ENCODE measurements at regions not wholly inside any gene's neighbourhood (a gene's known extent, or its start where the extent isn't known, plus 50 kb on each side); places are given as distances from the start of the nearest gene placed in this dataset.

DNA sequence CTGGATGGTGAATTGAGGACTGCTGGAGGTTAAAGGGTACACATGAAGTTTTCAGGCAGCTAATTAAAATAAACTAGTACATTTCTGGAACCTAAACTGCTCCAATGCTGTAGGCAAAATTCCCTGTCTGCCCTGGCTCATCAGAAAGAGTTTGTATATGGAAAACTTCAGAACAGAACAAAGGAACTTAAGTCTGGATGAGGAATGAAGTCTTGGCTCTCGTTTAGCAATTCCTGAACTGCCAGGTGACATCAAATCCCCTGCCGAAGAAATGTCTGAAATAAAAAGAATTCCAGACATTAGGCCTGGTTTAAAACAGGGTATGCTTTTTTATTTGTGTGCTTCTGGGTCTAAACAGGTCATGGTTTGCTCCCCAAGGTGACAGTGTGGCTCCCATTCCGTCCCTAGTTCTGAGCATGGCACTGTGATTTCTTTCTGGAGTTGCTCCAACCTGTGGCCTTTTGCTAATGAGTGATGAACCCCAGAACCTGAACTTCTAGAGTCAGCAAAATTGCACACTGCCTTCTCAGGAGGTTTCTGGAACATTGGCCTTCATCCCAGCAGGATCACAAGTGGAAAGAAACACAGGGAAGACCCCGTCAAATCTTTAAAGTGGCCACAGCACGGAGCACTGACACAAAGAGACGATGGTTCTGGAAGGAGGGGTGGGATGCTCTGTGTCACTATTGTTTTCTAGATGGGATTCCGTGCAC is 129.4 kb upstream of the NAA20 start:
- DNase-seq (ENCODE audit: low spot score) = no peak
- in situ Hi-C loops (cut with HindIII; ENCODE audit: low sequenced_read_pairs) = no loop called here

DNA sequence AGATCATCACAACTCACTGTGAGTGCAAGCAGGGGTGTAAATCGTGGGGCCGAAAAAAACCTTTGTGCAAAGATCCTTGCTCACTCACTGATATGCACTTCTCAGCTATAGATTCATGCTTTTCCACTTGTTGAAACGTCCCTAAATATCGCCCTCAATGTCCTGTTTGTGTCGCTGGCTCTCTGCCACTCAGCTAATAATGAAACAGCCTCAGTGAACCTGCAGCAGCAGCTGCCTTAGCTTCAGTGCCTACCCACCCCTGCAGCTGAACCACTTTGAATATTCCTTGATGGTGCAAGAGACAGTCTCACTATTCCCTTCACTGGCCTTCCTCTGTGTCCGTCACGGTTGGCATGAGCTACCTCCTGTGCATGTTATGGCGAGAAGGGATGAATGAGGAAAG is 128.9 kb upstream of the NAA20 start:
- DNase-seq (ENCODE audit: low spot score) = peak; percentile 3
- in situ Hi-C loops (cut with HindIII; ENCODE audit: low sequenced_read_pairs) = no loop called here

DNA sequence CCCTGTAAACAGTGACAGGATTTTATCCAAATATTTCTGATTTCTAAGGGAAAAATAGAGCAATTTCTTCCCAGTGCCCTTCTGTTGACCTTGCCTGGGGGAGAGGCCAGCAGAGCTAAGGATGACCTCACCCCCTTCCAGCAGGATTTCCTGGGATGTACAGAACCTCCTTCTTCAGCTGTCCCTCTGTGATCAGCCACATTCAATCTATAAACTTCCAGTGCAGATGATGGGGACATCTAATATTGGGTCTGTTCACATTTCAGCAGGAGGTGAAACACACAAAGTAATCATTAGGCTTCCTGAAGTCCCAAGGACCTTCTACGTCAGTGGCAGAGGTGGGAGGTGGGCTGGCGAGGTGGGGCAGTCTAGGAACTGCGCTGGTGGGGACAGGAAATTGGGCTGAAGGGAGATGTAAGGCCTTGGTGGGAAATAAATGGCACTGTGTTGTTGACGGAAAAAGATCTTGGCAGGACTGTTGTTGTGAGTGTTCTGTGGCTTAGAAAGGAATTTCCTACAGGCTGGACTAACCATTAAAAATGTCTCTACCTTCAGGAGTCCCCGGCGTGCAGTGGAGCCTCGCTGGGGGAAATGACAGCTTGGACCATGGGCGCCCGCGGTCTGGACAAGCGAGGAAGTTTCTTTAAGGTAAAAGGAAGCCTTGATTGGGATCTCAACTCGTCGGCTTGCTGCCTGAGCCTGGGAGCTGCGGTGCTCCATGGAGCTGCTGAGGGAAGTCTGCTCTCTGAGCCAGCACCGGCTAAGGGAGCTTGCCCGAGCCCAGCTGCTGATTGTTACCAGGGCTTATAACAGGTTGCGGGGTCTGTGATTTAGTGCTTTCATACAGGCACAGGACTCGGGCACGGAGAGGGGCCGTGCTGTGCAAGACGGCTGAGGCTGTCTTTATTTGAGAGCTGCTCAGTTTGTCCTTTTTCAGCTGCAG is 127.9 kb upstream of the NAA20 start:
- in situ Hi-C loops (cut with HindIII; ENCODE audit: low sequenced_read_pairs) = no loop called here
- no peak for DNase-seq (ENCODE audit: low spot score)

DNA sequence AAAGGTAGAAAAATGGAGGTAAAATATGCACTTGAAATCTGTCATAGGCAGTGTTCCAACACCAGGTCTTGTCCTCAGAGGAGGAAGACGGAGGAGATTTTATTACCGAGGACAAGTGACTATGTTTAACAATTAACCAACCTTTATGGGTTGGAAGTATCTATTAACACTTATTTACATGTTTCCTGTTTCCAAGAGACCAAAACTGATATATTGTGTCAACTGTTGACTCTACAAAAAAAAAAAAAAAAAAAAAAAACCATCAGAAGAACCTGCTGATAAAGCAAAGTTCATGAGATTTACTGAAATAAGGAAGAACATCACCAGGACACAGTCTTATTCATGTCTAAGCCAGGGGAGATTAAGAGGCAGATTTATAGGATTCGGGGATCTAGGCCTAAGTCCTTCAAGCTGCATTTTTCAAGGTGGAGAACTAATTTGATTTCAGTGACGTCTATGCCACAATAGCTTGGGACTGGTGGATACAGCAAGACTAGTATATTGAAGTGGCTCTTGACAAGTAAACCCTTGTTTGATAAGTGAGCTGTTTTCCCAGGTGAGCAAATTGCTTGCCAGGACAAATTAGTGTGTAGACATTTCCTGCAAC is 126.6 kb upstream of the NAA20 start:
- DNase-seq (ENCODE audit: low spot score) = no peak
- in situ Hi-C loops (cut with HindIII; ENCODE audit: low sequenced_read_pairs) = no loop called here

DNA sequence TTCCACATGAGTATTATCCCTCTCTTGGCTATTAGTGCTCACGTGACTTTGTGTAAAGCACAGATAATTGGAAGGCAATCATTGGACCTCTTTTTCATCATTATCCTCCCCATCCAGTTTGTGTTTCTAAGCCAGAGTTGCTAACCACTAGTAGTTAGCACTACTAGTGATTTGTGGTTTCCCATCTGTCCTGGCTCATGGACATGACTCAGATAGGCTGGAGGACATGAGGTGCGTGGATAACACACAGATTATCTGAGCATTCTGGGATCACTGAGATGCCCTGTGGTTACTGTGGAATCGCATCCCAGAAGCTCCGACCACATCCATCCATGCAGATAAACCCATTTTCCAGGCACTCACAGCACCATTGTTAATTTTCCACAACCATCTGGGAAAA is 123.8 kb upstream of the NAA20 start:
- in situ Hi-C loops (cut with HindIII; ENCODE audit: low sequenced_read_pairs) = no loop called here
- no peak for DNase-seq (ENCODE audit: low spot score)

DNA sequence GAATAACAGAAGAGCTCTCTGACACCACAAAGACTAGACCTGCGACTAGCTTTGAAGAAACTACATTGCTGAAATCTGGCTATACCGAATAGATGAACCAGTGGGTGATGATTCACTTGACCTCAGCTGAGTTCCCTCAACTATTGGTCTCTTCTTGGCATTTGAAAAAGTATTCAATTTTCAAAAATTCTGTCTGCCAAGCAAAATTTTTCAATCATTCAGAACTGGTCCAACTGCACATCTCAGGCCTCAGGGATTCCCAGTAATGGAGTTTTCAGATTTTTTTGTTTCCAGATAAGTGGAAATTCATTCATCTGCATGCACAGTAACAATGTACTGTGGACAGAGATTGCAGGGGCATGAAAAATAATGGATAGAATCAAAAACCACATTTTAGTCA is 121.4 kb upstream of the NAA20 start:
- in situ Hi-C loops (cut with HindIII; ENCODE audit: low sequenced_read_pairs) = no loop called here
- no peak for DNase-seq (ENCODE audit: low spot score)

DNA sequence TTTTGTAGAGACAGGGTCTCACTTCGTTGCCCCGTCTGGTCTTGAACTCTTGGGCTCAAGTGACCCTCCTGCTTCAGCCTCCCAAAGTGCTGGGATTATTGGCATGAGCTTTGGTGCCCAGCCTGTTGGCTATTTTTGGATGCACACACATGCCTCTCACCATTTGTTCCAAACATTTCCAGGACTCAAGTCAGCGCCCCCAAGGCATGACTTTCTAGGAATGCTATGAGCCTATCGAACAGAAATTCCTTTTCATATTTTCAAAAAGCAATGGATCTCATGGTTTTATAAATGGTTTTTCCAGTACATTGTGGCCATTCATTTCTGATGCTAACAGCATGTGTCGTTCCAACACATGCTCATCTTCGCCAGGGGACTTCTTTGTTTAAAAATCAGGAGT is 119.3 kb upstream of the NAA20 start:
- in situ Hi-C loops (cut with HindIII; ENCODE audit: low sequenced_read_pairs) = no loop called here
- no peak for DNase-seq (ENCODE audit: low spot score)

DNA sequence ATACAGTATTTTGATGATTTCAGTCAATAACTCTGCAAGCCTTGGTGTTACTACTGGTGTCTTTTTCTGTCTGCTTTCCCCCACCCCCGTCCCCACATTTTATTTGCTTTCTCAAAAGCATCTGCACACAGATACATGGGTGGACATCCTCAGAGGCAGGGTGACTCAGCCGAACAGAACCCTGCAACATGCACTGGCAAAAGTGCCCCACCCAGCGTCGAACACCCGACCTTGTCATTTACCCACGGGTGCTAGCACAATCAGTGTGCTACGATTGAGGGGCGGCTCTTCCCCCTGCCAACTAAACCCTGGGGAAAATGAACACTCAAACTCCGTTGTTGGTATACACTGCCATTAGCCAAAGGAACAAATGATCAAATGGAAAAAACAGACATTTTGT is 115.9 kb upstream of the NAA20 start:
- no peak for DNase-seq (ENCODE audit: low spot score)
- in situ Hi-C loops (cut with HindIII; ENCODE audit: low sequenced_read_pairs) = no loop called here

DNA sequence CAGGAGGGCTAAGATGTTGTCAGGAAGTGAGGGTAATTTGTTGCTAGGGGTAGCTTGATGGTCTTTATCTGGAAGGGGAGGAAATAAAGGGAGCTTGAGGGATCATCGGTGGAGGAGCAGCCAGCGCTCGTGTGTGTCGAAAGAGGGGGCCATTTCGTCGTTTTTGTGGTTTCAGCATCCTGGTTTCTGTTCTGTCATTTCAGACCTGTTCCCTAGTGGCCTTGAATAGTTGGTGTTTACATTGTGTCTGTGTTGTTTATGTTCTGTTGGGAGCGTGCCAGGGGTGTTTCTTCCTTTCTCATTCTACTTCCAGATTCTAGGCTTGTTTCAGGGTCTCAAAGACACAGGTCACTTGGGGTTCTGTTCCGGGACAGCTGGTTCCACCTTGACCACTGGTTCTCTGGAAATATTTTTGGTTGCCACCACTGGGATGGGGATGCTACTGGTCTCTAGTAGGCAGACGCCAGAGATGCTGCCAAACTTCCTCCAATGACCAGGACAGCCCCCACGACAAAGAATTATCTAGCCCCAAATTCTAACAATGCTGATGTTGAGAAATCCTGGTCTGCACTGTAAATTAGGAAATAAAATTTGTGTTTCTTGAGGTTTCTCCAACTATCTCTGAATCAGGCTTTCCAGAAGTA is 113.9 kb upstream of the NAA20 start:
- in situ Hi-C loops (cut with HindIII; ENCODE audit: low sequenced_read_pairs) = no loop called here
- DNase-seq (ENCODE audit: low spot score) = no peak

DNA sequence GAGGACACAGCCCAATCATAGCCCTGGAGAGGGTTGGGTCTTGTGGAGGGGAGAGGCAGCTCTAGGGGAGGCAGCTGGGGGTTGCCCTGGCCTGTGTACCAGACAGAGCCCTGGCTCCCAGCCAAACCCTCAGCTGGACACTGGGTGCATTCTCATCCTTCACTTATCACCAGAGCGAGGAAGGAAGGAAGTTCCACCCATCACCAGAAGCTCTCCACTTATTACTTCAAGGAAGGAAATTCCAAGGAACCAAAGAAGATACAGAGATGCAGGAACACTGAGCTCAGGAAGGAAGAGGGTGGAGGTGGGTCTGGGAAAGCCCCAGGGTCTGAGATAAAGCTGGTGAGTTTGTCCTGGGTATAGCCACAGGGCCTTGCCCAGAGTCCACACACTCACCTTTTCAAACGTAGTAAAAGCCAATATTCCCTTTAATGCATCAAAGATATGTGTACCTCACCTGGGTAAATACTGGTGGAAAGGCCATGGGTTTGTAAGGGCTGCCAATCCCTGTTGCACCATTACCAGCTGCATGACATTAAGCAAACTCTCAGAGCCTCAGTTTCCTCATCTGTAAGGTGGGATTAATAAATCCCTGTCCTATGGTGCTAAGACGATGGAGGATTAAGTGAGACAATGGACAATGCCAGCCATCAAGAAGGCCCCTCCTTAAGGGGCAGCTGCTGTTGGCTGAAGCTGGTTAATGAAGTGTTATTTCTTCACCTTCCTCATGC is 109.7 kb upstream of the NAA20 start:
- no peak for DNase-seq (ENCODE audit: low spot score)
- in situ Hi-C loops (cut with HindIII; ENCODE audit: low sequenced_read_pairs) = no loop called here

DNA sequence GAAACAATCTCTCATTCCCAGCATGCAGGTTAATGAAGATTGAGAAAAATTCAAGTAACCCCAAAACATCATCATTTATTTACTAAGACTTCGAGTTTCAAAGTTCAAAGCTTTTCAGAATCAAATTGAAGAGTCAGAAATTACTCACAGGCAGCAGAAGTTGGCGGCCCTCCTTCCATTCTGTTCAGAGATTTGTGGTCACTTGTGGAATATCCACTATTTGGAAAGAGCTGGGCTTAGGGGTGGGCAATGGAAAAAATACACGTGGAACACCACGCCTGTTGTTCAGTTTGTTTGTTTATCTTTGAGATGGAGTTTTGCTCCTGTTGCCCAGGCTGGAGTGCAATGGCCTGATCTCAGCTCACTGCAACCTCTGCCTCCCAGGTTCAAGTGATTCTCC is 108.6 kb upstream of the NAA20 start:
- in situ Hi-C loops (cut with HindIII; ENCODE audit: low sequenced_read_pairs) = no loop called here
- DNase-seq (ENCODE audit: low spot score) = no peak

DNA sequence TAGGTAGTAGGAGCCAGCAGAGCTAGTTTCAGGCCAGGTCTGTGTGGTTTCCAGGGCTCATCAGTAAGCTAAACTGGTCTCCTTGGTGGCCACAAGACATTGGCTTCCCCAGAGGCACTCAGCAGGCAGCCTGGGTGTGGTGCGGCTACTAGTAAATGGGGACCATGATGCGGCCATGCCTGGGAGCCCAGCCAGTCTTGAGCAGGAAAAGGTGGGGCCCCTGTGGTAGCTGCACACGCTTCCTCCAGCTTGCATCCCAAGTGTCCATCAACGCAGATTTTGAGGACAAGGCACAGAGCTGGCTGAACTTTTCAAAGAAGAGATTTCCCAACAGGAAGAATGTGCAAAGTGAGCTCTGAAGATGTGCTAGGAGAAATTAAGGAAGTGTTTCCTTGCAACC is 107.4 kb upstream of the NAA20 start:
- in situ Hi-C loops (cut with HindIII; ENCODE audit: low sequenced_read_pairs) = no loop called here
- no peak for DNase-seq (ENCODE audit: low spot score)

DNA sequence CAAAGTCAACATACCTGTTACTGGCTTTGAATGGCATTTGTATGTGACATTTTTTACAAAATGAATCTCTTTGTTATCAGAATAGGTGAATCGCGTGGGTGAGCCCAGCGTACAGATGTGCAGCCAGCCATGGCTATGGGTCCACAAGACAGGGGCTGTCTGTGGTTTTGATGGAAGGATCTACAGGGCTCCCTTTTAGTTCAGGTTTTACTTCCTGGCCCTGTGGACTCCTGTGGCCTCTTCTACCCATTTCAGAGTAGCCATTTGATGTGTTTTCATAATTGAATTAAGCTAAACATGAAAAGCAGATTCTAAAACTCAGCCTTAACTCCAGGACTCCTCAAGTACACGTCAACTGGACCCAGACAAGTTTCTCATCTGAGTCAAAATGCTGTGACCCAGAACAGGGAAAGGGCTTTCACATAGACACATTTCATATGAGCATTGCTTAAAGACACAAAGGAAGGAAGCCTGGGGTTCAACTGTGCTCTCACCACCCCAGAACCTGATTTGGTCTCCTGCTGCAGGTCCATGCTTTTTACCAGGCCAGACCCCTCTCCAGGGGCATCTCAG is 105.3 kb upstream of the NAA20 start:
- in situ Hi-C loops (cut with HindIII; ENCODE audit: low sequenced_read_pairs) = no loop called here
- no peak for DNase-seq (ENCODE audit: low spot score)

DNA sequence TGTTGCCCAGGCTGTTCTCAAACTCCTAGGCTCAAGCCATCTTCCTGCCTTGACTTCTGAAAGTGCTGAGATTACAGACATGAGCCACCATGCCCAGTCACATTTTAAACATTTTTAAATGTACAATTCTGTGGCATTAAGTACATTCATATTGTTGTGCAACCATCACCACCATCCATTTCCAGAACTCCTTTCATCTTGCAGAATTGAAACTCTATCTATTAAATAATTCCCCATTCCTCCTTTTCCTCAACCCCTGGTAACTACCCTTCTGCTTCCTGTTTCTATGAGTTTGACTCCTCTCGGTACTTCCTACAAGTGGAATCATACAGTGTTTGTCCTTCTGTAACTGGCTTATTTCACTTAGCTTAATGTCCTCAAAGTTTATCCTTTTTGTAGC is 103.8 kb upstream of the NAA20 start:
- DNase-seq (ENCODE audit: low spot score) = no peak
- in situ Hi-C loops (cut with HindIII; ENCODE audit: low sequenced_read_pairs) = no loop called here

DNA sequence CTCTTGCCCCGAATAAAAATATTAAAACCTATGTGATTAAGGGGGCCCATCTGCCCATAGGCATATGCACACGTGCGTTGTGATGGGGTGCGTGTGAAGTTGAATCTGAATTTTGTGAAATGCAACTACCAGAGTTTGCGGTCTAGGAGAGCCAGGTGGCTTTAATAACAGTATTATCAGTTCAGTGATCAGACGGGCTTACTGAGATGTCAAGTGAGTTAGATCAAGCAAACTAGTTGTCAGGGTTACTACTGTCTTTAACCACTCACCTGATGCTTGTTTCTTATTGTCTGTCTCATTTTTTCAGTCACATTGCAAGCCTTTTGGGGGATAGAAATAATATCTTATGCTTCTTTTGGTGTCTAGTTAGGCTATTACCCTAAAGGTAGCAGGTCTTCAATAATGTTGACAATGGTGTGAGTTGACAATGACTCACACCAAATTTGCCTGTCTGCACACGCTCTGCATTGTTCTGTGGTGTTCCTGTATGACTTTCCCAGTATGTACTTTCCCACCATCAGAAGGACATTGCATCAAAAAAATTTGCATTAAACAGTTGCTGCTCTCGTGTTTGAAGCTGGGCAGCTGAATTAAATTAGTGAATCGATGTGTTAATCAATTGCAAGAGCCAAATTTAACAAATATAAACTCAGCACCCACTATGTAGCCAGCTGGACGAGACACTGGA is 103.1 kb upstream of the NAA20 start:
- no peak for DNase-seq (ENCODE audit: low spot score)
- in situ Hi-C loops (cut with HindIII; ENCODE audit: low sequenced_read_pairs) = no loop called here

DNA sequence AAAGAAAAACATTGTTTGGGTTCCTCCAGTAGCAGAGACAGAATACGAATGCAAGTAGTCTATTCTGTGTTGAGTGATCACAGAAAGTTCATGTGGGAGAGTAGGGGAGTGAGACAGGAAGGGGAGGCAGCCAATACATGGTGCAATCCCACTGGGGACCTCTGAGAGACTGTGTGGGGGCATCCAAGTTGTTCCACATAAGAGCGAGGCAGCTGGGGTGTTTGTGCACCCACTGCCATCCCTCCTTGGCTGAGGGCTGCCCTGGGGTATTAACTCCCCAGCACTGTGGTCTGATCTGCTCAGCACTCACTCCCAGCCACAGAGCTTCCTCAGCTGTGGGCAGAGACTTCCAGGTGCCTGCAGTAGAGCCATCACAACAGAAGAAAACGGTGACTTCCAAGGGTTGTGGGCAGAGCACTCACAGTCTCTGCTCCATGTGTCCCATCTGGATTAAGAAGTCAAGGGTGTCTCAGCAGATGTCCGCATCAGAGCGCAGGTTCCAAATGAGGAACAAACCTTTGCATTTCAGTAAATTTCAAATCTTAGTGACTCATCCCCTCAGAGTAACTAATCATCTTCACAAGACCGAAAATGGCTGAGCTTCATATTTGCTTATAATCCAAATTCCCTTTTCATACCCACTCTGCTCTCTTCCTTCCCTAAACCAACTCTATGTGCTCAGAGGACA is 101.9 kb upstream of the NAA20 start:
- in situ Hi-C loops (cut with HindIII; ENCODE audit: low sequenced_read_pairs) = no loop called here
- DNase-seq (ENCODE audit: low spot score) = no peak

DNA sequence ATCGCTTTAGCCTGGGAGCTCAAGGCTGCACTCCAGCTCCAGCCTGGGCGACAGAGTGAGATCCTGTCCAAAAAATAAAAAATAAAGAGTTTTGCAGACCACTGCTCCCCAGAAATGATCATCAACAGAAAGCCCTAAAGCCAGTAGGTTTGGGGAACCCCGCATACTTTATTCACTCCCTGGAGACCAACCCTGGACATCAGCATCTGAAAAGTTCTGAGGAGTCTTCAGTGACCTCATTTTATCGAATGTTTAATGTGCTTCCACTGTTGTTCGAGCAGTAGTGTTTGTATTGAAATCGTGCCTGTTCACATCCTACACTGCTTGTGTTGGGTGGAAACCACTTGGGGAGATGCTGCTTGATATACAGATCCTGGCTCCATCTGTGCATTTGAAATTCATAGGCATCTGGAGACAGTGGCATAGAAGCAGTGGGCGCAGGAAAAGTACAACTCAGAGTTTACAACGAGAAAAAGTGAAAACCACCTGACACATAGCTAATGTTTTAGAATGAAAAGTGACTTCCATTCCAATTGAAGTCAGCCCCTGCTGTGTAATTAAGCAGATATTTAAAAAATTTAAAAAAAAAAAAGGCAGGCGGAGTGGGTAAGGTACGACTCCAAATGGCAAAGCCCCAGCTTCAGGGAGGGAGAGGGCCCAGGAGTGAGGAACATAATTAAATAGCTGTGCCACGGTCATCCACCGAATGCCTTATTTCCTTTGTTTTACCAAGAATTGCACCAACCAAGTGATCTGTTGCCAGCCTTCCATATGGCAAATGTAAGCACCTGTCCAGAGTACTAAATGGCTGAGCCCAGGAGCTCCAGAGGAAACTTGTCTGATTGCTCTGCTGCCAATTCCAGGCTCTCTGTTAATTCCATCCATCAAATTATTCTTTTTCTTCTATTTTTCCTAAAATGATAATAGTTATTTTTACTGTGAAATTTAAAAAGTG is 100.4 kb upstream of the NAA20 start:
- no peak for DNase-seq (ENCODE audit: low spot score)
- in situ Hi-C loops (cut with HindIII; ENCODE audit: low sequenced_read_pairs) = no loop called here
